ENCODE measurements at regions not wholly inside any gene's neighbourhood (a gene's known extent, or its start where the extent isn't known, plus 50 kb on each side); places are given as distances from the start of the nearest gene placed in this dataset.

DNA sequence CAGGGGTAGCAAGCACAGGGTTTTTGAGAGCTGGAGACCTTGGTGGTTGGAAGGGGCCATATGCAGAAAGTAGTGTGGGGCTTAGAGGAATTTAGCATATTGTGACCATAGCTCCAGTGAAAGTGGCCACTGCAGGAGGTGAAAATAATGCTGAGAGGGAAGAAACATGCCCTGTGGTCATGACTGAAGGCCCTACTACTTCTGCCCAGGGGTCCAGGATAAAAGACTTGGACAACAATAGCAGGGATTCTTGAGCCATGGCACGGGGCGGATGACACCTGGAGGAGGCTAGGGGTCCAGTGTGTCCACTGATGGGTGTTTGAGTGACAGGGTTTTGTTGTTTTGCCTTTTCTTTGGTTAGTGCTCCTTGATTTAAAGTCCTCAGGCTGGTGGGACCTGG, 694.6 kb downstream of the CPS1 start:
- TF ChIP-seq, protein P1, sequence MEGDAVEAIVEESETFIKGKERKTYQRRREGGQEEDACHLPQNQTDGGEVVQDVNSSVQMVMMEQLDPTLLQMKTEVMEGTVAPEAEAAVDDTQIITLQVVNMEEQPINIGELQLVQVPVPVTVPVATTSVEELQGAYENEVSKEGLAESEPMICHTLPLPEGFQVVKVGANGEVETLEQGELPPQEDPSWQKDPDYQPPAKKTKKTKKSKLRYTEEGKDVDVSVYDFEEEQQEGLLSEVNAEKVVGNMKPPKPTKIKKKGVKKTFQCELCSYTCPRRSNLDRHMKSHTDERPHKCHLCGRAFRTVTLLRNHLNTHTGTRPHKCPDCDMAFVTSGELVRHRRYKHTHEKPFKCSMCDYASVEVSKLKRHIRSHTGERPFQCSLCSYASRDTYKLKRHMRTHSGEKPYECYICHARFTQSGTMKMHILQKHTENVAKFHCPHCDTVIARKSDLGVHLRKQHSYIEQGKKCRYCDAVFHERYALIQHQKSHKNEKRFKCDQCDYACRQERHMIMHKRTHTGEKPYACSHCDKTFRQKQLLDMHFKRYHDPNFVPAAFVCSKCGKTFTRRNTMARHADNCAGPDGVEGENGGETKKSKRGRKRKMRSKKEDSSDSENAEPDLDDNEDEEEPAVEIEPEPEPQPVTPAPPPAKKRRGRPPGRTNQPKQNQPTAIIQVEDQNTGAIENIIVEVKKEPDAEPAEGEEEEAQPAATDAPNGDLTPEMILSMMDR (IDR thresholded peaks at IDR 0.05; ENCODE audit: low read depth, low read length, missing input control) = no peak
- TF ChIP-seq YY1 (IDR thresholded peaks at IDR 0.05) (no peak), MAX (IDR thresholded peaks at IDR 0.05) (no peak), TAF1 (conservative IDR thresholded peaks at IDR 0.05) (no peak), GABPA (IDR thresholded peaks at IDR 0.05 in 1 of 2, conservative IDR thresholded peaks at IDR 0.05 in 1 of 2) (no peak), EGR1 (IDR thresholded peaks at IDR 0.05; ENCODE audit: low read depth in 2 of 2) (no peak), RAD21 (IDR thresholded peaks at IDR 0.05) (no peak), RXRA (IDR thresholded peaks at IDR 0.05) (no peak), JUND (IDR thresholded peaks at IDR 0.05) (no peak), SP1 (IDR thresholded peaks at IDR 0.05) (no peak), HNF4A (conservative IDR thresholded peaks at IDR 0.05) (no peak)
- TF ChIP-seq, protein P2, sequence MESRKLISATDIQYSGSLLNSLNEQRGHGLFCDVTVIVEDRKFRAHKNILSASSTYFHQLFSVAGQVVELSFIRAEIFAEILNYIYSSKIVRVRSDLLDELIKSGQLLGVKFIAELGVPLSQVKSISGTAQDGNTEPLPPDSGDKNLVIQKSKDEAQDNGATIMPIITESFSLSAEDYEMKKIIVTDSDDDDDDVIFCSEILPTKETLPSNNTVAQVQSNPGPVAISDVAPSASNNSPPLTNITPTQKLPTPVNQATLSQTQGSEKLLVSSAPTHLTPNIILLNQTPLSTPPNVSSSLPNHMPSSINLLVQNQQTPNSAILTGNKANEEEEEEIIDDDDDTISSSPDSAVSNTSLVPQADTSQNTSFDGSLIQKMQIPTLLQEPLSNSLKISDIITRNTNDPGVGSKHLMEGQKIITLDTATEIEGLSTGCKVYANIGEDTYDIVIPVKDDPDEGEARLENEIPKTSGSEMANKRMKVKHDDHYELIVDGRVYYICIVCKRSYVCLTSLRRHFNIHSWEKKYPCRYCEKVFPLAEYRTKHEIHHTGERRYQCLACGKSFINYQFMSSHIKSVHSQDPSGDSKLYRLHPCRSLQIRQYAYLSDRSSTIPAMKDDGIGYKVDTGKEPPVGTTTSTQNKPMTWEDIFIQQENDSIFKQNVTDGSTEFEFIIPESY (IDR thresholded peaks at IDR 0.05) = no peak
- TF ChIP-seq, protein P3, sequence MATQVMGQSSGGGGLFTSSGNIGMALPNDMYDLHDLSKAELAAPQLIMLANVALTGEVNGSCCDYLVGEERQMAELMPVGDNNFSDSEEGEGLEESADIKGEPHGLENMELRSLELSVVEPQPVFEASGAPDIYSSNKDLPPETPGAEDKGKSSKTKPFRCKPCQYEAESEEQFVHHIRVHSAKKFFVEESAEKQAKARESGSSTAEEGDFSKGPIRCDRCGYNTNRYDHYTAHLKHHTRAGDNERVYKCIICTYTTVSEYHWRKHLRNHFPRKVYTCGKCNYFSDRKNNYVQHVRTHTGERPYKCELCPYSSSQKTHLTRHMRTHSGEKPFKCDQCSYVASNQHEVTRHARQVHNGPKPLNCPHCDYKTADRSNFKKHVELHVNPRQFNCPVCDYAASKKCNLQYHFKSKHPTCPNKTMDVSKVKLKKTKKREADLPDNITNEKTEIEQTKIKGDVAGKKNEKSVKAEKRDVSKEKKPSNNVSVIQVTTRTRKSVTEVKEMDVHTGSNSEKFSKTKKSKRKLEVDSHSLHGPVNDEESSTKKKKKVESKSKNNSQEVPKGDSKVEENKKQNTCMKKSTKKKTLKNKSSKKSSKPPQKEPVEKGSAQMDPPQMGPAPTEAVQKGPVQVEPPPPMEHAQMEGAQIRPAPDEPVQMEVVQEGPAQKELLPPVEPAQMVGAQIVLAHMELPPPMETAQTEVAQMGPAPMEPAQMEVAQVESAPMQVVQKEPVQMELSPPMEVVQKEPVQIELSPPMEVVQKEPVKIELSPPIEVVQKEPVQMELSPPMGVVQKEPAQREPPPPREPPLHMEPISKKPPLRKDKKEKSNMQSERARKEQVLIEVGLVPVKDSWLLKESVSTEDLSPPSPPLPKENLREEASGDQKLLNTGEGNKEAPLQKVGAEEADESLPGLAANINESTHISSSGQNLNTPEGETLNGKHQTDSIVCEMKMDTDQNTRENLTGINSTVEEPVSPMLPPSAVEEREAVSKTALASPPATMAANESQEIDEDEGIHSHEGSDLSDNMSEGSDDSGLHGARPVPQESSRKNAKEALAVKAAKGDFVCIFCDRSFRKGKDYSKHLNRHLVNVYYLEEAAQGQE (IDR thresholded peaks at IDR 0.05) = no peak
- TF ChIP-seq, protein P4, sequence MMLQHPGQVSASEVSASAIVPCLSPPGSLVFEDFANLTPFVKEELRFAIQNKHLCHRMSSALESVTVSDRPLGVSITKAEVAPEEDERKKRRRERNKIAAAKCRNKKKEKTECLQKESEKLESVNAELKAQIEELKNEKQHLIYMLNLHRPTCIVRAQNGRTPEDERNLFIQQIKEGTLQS (IDR thresholded peaks at IDR 0.05) = no peak

All from liver (tissue), 3 donors.